Esophagus squamous epithelium (tissue), 5 donors: ENCODE measurements at regions not wholly inside any gene's neighbourhood (a gene's known extent, or its start where the extent isn't known, plus 50 kb on each side); places are given as distances from the start of the nearest gene placed in this dataset.

Source experiments
- DNase-seq: peaks from one replicate; lab custom pipeline; 2025; lab: John Stamatoyannopoulos, UW
- H3K27ac ChIP-seq, 4 donors: fragments of 200-600 bp; sonication (generic); one replicate each; pipeline ENCODE4 v1.5.1; 2016 to 2019; ENCODE audit warnings: mild to moderate bottlenecking in 1 of 4
- H3K27me3 ChIP-seq, 4 donors: fragments of 200-600 bp; sonication (generic); 1 replicate in 3 of 4; 2 replicates in 1 of 4; pipeline versions ENCODE4 v1.5.1 to v1.6.0; 2017 to 2021; ENCODE audit warnings: antibody characterized with exemption in 1 of 4
- H3K36me3 ChIP-seq, 3 donors: fragments of 200-600 bp; sonication (generic); one replicate each; pipeline ENCODE4 v1.5.1; 2016 to 2019
- H3K4me1 ChIP-seq, 3 donors: fragments of 200-600 bp; sonication (generic); one replicate each; pipeline ENCODE4 v1.5.1; 2017 to 2019
- H3K4me3 ChIP-seq, 4 donors: fragments of 200-600 bp; sonication (generic); 1 replicate in 3 of 4; 2 replicates in 1 of 4; pipeline ENCODE4 v1.5.1; 2016 to 2019; ENCODE audit warnings: mild to moderate bottlenecking in 2 of 4, moderate library complexity in 1 of 4
- H3K9me3 ChIP-seq, 3 donors: fragments of 200-600 bp; sonication (generic); one replicate each; pipeline ENCODE4 v1.5.1; 2016 to 2019
- CTCF ChIP-seq, 6 experiments: fragments of 450-650 bp in 4 of 6; fragments of 200-600 bp in 2 of 6; sonication (generic) in 2 of 6; IDR thresholded peaks; one replicate each; pipeline ENCODE4 v1.5.1; 2016 to 2019; ENCODE audit warnings: antibody characterized with exemption in 6 of 6, mild to moderate bottlenecking in 4 of 6, moderate library complexity in 4 of 6
- POLR2A ChIP-seq, 4 donors: fragments of 450-650 bp; IDR thresholded peaks; one replicate each; pipeline ENCODE4 v1.6.1; 2017; ENCODE audit warnings: antibody characterized with exemption in 4 of 4, mild to moderate bottlenecking in 4 of 4, moderate library complexity in 3 of 4
- WGBS, 2 donors: methylation state at CpG; one replicate each; pipeline ENCODE4 v1.1.5; 2018; 5-methylcytosine and 5-hydroxymethylcytosine counted together
- intact Hi-C: fragments of 100-400 bp; cut with DNase I; formaldehyde crosslinking; loops from one replicate; pipeline ENCODE4 v1.15.0; 2022
- donor health status: DM: yes; HTN: yes; CAD: no.

GRCh38 chr4:159443975-159444374 lies 341.1 kb downstream of the RAPGEF2 start:
- no peaks in the 10 kb centered on the region for H3K4me1 ChIP-seq
- no peaks in the 10 kb centered on the region for H3K27me3 ChIP-seq
- H3K27ac ChIP-seq: no peak overlapping the region
- intact Hi-C loops: loop anchor here (10.0 kb wide), 1 partner anchor 239 kb away; no protein-coding TSS in a partner anchor
- no peak for TF ChIP-seq CTCF (IDR thresholded peaks at IDR 0.05)
- TF ChIP-seq POLR2A (IDR thresholded peaks at IDR 0.05): no peak
- H3K36me3 ChIP-seq: no peaks in the 10 kb centered on the region
- no peak for DNase-seq
- WGBS, 2 donors: 74 to 76% methylated on average over 3 of the region's 3 CpGs
- no peak overlapping the region for H3K4me3 ChIP-seq
- H3K9me3 ChIP-seq: no peaks in the 10 kb centered on the region

- Histone ChIP-seq H3K36me3 (no peaks in the 10 kb centered on the region), H3K27ac (no peak overlapping the region), H3K4me3 (no peak overlapping the region), H3K9me3 (no peaks in the 10 kb centered on the region), H3K4me1 (no peaks in the 10 kb centered on the region), H3K27me3 (no peaks in the 10 kb centered on the region)
- WGBS, 2 donors: 50 to 62% methylated on average over 1 of the region's 1 CpG
- TF ChIP-seq CTCF (IDR thresholded peaks at IDR 0.05) (no peak), POLR2A (IDR thresholded peaks at IDR 0.05) (no peak)
- no peak for DNase-seq
- intact Hi-C loops: loop anchor here (10.0 kb wide), 1 partner anchor 240 kb away; no protein-coding TSS in a partner anchor
These were observed 341.8 kb downstream of the RAPGEF2 start for GRCh38 chr4:159444678-159445077.

- Histone ChIP-seq H3K4me3 (no peak overlapping the region), H3K27me3 (no peaks in the 10 kb centered on the region), H3K36me3 (no peaks in the 10 kb centered on the region), H3K27ac (no peak overlapping the region), H3K4me1 (no peaks in the 10 kb centered on the region), H3K9me3 (no peaks in the 10 kb centered on the region)
- no peak for DNase-seq
- WGBS, 2 donors: 73 to 89% methylated on average over 2 of the region's 2 CpGs
- intact Hi-C loops: loop anchor here (10.0 kb wide), 1 partner anchor 241 kb away; no protein-coding TSS in a partner anchor
- TF ChIP-seq CTCF (IDR thresholded peaks at IDR 0.05): no peak
- TF ChIP-seq POLR2A (IDR thresholded peaks at IDR 0.05): no peak
These were observed 342.8 kb downstream of the RAPGEF2 start for GRCh38 chr4:159445692-159446091.

GRCh38 chr4:159446266-159446976 lies 343.5 kb downstream of the RAPGEF2 start:
- TF ChIP-seq POLR2A (IDR thresholded peaks at IDR 0.05): no peak
- TF ChIP-seq CTCF (IDR thresholded peaks at IDR 0.05): peak in 5 of 6 experiments; percentile 67 to 89 (median 82)
- Histone ChIP-seq H3K27me3 (no peaks in the 10 kb centered on the region), H3K36me3 (no peaks in the 10 kb centered on the region), H3K9me3 (no peaks in the 10 kb centered on the region), H3K4me1 (no peaks in the 10 kb centered on the region), H3K4me3 (no peak overlapping the region), H3K27ac (no peak overlapping the region)
- no peak for DNase-seq
- WGBS, 2 donors: 45 to 46% methylated on average over 6 of the region's 6 CpGs
- intact Hi-C loops: loop anchor here (10.0 kb wide), 1 partner anchor 242 kb away; no protein-coding TSS in a partner anchor

- intact Hi-C loops: loop anchor here (10.0 kb wide), 1 partner anchor 242 kb away; no protein-coding TSS in a partner anchor
- no peaks in the 10 kb centered on the region for H3K27me3 ChIP-seq
- 41 to 48% methylated on average over 4 of the region's 4 CpGs for WGBS, 2 donors
- H3K36me3 ChIP-seq: no peaks in the 10 kb centered on the region
- no peaks in the 10 kb centered on the region for H3K9me3 ChIP-seq
- H3K4me1 ChIP-seq: no peaks in the 10 kb centered on the region
- no peak for TF ChIP-seq CTCF (IDR thresholded peaks at IDR 0.05)
- no peak for DNase-seq
- H3K4me3 ChIP-seq: no peak overlapping the region
- H3K27ac ChIP-seq: no peak overlapping the region
These were observed 344.4 kb downstream of the RAPGEF2 start for GRCh38 chr4:159447296-159447695.
